Tibial artery (tissue), 4 donors: ENCODE measurements at regions not wholly inside any gene's neighbourhood (a gene's known extent, or its start where the extent isn't known, plus 50 kb on each side); places are given as distances from the start of the nearest gene placed in this dataset.
"Not testable (repeated sequence)": the region's sequence is repeated elsewhere in the genome, so short reads cannot be mapped to it uniquely, and the experiment has no call there.

Source experiments
- DNase-seq, 2 donors: peaks; one replicate each; pipeline ENCODE4 v3.0.0-alpha.2; 2019
- H3K27ac ChIP-seq, 2 donors: fragments of 200-600 bp; sonication (generic) in 1 of 2; 1 replicate in 1 of 2; 2 replicates in 1 of 2; pipeline ENCODE4 v1.5.1; 2018 to 2019; ENCODE audit warnings: mild to moderate bottlenecking in 1 of 2
- H3K27me3 ChIP-seq, 2 donors: fragments of 200-600 bp; sonication (generic) in 1 of 2; one replicate each; pipeline versions ENCODE4 v1.5.1 to v1.6.0; 2016 to 2019
- H3K36me3 ChIP-seq, 3 donors: fragments of 200-600 bp; sonication (generic) in 2 of 3; one replicate each; pipeline ENCODE4 v1.5.1; 2016 to 2019; ENCODE audit warnings: mild to moderate bottlenecking in 2 of 3
- H3K4me1 ChIP-seq, 4 donors: fragments of 200-600 bp; sonication (generic) in 2 of 4; 1 replicate in 3 of 4; 2 replicates in 1 of 4; pipeline ENCODE4 v1.5.1; 2016 to 2019
- H3K4me3 ChIP-seq, 2 donors: fragments of 200-600 bp; sonication (generic) in 1 of 2; 1 replicate in 1 of 2; 2 replicates in 1 of 2; pipeline ENCODE4 v1.5.1; 2018 to 2019; ENCODE audit warnings: mild to moderate bottlenecking in 2 of 2
- H3K9me3 ChIP-seq, 3 donors: fragments of 200-600 bp; sonication (generic) in 1 of 3; one replicate each; pipeline ENCODE4 v1.5.1; 2016 to 2019
- CTCF ChIP-seq, 2 experiments: fragments of 200-600 bp in 1 of 2; fragments of 450-650 bp in 1 of 2; IDR thresholded peaks; one replicate each; pipeline ENCODE4 v1.5.1; 2017 to 2019; ENCODE audit warnings: antibody characterized with exemption in 2 of 2, mild to moderate bottlenecking in 1 of 2, moderate library complexity in 1 of 2
- intact Hi-C: fragments of 100-400 bp; cut with DNase I; formaldehyde crosslinking; loops from one replicate; pipeline ENCODE4 v1.15.0; 2023; ENCODE audit warnings: low total_unique reads

GRCh38 chr3:6753536-6753935 is 107.4 kb upstream of the GRM7 start:
- no peak for DNase-seq
- no peak for TF ChIP-seq CTCF (IDR thresholded peaks at IDR 0.05)
- Histone ChIP-seq H3K9me3 (peaks cover 0 to 4% (median 0%) of the 10 kb centered on the region in 3 donors), H3K4me1 (no peaks in the 10 kb centered on the region), H3K27me3 (no peaks in the 10 kb centered on the region), H3K36me3 (no peaks in the 10 kb centered on the region), H3K4me3 (no peak overlapping the region), H3K27ac (no peak overlapping the region)
- intact Hi-C loops: no loop called here

GRCh38 chr3:6769532-6770396 is 91.2 kb upstream of the GRM7 start:
- H3K4me1 ChIP-seq, DNase-seq, H3K9me3 ChIP-seq, intact Hi-C loops, H3K4me3 ChIP-seq, H3K27ac ChIP-seq, H3K36me3 ChIP-seq, H3K27me3 ChIP-seq: not testable (repeated sequence)

- intact Hi-C loops: no loop called here
- Histone ChIP-seq H3K27me3 (no peaks in the 10 kb centered on the region), H3K4me1 (no peaks in the 10 kb centered on the region), H3K36me3 (no peaks in the 10 kb centered on the region), H3K9me3 (no peaks in the 10 kb centered on the region), H3K27ac (no peak overlapping the region), H3K4me3 (no peak overlapping the region)
- no peak for DNase-seq
- TF ChIP-seq CTCF (IDR thresholded peaks at IDR 0.05): no peak
Measured at GRCh38 chr3:6770397-6770690, 90.6 kb upstream of the GRM7 start.

- Histone ChIP-seq H3K9me3 (no peaks in the 10 kb centered on the region), H3K27me3 (no peaks in the 10 kb centered on the region), H3K27ac (no peak overlapping the region), H3K36me3 (no peaks in the 10 kb centered on the region), H3K4me1 (no peaks in the 10 kb centered on the region), H3K4me3 (no peak overlapping the region)
- intact Hi-C loops: no loop called here
- no peak for TF ChIP-seq CTCF (IDR thresholded peaks at IDR 0.05)
- no peak for DNase-seq
Measured at GRCh38 chr3:6771171-6771570, 89.7 kb upstream of the GRM7 start.

- H3K27ac ChIP-seq: no peak overlapping the region
- no peaks in the 10 kb centered on the region for H3K36me3 ChIP-seq
- no peaks in the 10 kb centered on the region for H3K9me3 ChIP-seq
- no peaks in the 10 kb centered on the region for H3K27me3 ChIP-seq
- no peak for DNase-seq
- no peak for TF ChIP-seq CTCF (IDR thresholded peaks at IDR 0.05)
- no peaks in the 10 kb centered on the region for H3K4me1 ChIP-seq
- H3K4me3 ChIP-seq: no peak overlapping the region
- intact Hi-C loops: no loop called here
Measured at GRCh38 chr3:6779140-6779539, 81.8 kb upstream of the GRM7 start.

GRCh38 chr3:6781092-6781491 is 79.8 kb upstream of the GRM7 start:
- H3K27ac ChIP-seq: no peak overlapping the region
- H3K4me1 ChIP-seq: no peaks in the 10 kb centered on the region
- no peak overlapping the region for H3K4me3 ChIP-seq
- H3K36me3 ChIP-seq: no peaks in the 10 kb centered on the region
- no peaks in the 10 kb centered on the region for H3K27me3 ChIP-seq
- intact Hi-C loops: no loop called here
- TF ChIP-seq CTCF (IDR thresholded peaks at IDR 0.05): no peak
- DNase-seq: no peak
- H3K9me3 ChIP-seq: no peaks in the 10 kb centered on the region
